Smooth muscle cell (in vitro differentiated cells): ENCODE measurements at regions not wholly inside any gene's neighbourhood (a gene's known extent, or its start where the extent isn't known, plus 50 kb on each side); places are given as distances from the start of the nearest gene placed in this dataset.

Source experiments
- DNase-seq: peaks from one replicate; lab custom pipeline; 2025; ENCODE audit not compliant: unreplicated experiment; lab: John Stamatoyannopoulos, UW
- H2AFZ ChIP-seq: fragments of 200-600 bp; sonication (generic); 2 replicates; pipeline ENCODE4 v1.6.0; 2016; ENCODE audit warnings: antibody characterized with exemption, low read depth, mild to moderate bottlenecking
- H3F3A ChIP-seq: fragments of 200-600 bp; sonication (generic); 2 replicates; pipeline ENCODE4 v1.6.0; 2017; ENCODE audit warnings: antibody characterized with exemption, low read depth
- H3K27ac ChIP-seq: fragments of 200-600 bp; sonication (generic); 2 replicates; pipeline ENCODE4 v1.5.1; 2016; ENCODE audit warnings: low read depth, mild to moderate bottlenecking
- H3K27me3 ChIP-seq: fragments of 200-600 bp; sonication (generic); 2 replicates; pipeline ENCODE4 v1.6.1; 2016; ENCODE audit warnings: low read depth, mild to moderate bottlenecking
- H3K36me3 ChIP-seq: fragments of 200-600 bp; sonication (generic); 2 replicates; pipeline ENCODE4 v1.5.1; 2016; ENCODE audit warnings: low read depth
- H3K4me1 ChIP-seq: fragments of 200-600 bp; sonication (generic); 2 replicates; pipeline ENCODE4 v1.5.1; 2016; ENCODE audit warnings: low read depth
- H3K4me2 ChIP-seq: fragments of 200-600 bp; sonication (generic); 2 replicates; pipeline ENCODE4 v1.6.0; 2016; ENCODE audit warnings: mild to moderate bottlenecking
- H3K4me3 ChIP-seq: fragments of 200-600 bp; sonication (generic); 2 replicates; pipeline ENCODE4 v1.5.1; 2016; ENCODE audit warnings: mild to moderate bottlenecking
- H3K79me2 ChIP-seq: fragments of 200-600 bp; sonication (generic); 2 replicates; pipeline ENCODE4 v1.6.0; 2016; ENCODE audit warnings: low read depth, mild to moderate bottlenecking
- H3K9ac ChIP-seq: fragments of 200-600 bp; sonication (generic); 2 replicates; pipeline ENCODE4 v1.6.0; 2016; ENCODE audit warnings: low read depth
- H3K9me3 ChIP-seq: fragments of 200-600 bp; sonication (generic); replicated peaks from 2 replicates; pipeline ENCODE4 v1.5.1; 2016; ENCODE audit warnings: low read depth
- H4K20me1 ChIP-seq: fragments of 200-600 bp; sonication (generic); 2 replicates; pipeline ENCODE4 v1.6.0; 2016; ENCODE audit warnings: low read depth
- WGBS: methylation state at CpG from one replicate; pipeline ENCODE4 v1.1.7; 2016; ENCODE audit warnings: low lambda C conversion rate; 5-methylcytosine and 5-hydroxymethylcytosine counted together
- TF ChIP-seq, protein P1 (sequence below): fragments of 200-600 bp; sonication (generic); IDR thresholded peaks from 2 replicates; pipeline ENCODE4 v1.5.1; 2017; ENCODE audit warnings: borderline replicate concordance, mild to moderate bottlenecking, antibody characterized with exemption; ENCODE audit not compliant: insufficient read depth, poor library complexity, severe bottlenecking

DNA sequence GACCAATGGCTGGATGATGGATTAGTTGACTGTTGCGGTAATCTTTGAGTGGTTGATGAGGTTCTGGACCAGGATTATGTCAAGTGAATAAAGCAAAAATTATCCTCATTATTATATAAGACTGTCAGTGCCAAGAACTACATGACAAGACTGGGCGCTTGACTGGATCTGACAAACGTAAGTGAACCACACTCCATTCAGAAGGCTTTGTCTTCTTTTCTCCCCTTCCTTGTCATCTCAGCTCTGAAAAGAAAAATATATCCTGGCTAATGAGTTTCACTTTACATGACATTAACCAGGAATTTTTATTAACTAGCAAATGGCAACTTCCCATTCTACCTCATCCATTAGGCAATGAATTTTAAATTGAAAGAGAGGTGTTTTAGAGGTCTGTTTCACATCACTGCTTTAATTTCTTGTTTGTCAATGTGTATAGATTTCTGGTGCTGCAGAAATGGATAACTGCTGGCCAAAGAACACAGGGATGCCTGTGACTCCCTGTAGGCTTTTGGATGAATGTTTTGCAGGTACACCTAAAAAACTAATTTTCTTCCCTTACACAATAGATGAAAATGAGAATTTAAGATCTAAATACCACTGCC lies 150.1 kb downstream of the ELOVL4 start:
- Histone ChIP-seq H3K9ac (no peak overlapping the region), H4K20me1 (no peaks in the 10 kb centered on the region), H3K79me2 (no peaks in the 10 kb centered on the region), H3K4me1 (peaks cover 11% of the 10 kb centered on the region), H3K4me2 (no peak overlapping the region), H2AFZ (no peak overlapping the region), H3K4me3 (no peak overlapping the region), H3K27me3 (no peaks in the 10 kb centered on the region), H3K27ac (no peak overlapping the region), H3K36me3 (no peaks in the 10 kb centered on the region), H3K9me3 (no peaks in the 10 kb centered on the region), H3F3A (no peaks in the 10 kb centered on the region)
- WGBS = 91% methylated on average over 3 of the region's 3 CpGs
- no peak for DNase-seq
- TF ChIP-seq, protein P1, sequence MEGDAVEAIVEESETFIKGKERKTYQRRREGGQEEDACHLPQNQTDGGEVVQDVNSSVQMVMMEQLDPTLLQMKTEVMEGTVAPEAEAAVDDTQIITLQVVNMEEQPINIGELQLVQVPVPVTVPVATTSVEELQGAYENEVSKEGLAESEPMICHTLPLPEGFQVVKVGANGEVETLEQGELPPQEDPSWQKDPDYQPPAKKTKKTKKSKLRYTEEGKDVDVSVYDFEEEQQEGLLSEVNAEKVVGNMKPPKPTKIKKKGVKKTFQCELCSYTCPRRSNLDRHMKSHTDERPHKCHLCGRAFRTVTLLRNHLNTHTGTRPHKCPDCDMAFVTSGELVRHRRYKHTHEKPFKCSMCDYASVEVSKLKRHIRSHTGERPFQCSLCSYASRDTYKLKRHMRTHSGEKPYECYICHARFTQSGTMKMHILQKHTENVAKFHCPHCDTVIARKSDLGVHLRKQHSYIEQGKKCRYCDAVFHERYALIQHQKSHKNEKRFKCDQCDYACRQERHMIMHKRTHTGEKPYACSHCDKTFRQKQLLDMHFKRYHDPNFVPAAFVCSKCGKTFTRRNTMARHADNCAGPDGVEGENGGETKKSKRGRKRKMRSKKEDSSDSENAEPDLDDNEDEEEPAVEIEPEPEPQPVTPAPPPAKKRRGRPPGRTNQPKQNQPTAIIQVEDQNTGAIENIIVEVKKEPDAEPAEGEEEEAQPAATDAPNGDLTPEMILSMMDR = no peak

DNA sequence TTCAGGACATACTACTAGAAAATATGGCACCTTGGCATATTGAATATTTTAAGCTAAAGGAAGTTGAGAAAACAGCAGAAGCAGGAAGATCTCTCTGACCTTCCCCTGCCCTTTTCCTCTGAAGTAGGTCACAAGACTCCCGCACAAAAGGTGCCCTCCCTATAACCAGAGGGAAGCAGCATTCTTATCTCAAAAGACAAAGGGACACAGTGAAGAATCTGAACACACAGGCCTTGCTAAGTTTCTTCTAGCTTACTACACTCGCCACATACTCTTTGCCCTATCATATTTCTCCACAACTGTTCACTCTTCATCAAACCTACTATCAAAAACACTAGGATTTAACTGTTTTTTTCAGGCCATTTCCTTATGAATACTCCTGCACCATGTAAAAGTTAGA lies 151.2 kb downstream of the ELOVL4 start:
- H3K9ac ChIP-seq = no peak overlapping the region
- H3K4me1 ChIP-seq = peaks cover 9% of the 10 kb centered on the region
- H3K4me2 ChIP-seq = no peak overlapping the region
- H3K36me3 ChIP-seq = no peaks in the 10 kb centered on the region
- H4K20me1 ChIP-seq = no peaks in the 10 kb centered on the region
- H3K4me3 ChIP-seq = no peak overlapping the region
- no peaks in the 10 kb centered on the region for H3K9me3 ChIP-seq
- H3K27me3 ChIP-seq = no peaks in the 10 kb centered on the region
- no peaks in the 10 kb centered on the region for H3K79me2 ChIP-seq
- no peak overlapping the region for H3K27ac ChIP-seq
- 79% methylated on average over 2 of the region's 2 CpGs for WGBS
- H2AFZ ChIP-seq = no peak overlapping the region
- TF ChIP-seq, protein P1 = no peak
- no peak for DNase-seq
- no peaks in the 10 kb centered on the region for H3F3A ChIP-seq

DNA sequence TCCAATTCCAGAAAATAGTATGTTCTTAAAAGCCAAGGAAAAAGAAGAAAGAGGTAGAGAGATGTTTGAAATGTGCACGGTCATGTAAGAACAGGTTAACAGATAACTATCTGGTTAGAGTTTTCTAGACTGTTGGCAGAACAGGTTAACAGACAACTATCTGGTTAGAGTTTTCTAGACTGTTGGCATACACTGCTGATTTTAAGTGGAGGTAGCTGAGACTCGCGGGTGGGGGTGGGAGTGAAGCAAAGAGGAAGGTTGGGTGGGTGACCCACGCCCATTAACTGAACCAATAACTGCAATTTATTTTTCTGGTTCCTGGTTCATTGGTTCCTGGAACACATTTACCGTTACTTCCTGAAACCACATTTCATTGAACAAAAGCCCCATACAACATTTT lies 157.5 kb downstream of the ELOVL4 start:
- Histone ChIP-seq H3K9ac (no peak overlapping the region), H2AFZ (no peak overlapping the region), H3K79me2 (no peaks in the 10 kb centered on the region), H3K4me1 (no peaks in the 10 kb centered on the region), H3K4me2 (no peak overlapping the region), H3F3A (no peaks in the 10 kb centered on the region), H3K27ac (no peak overlapping the region), H3K36me3 (no peaks in the 10 kb centered on the region), H4K20me1 (no peaks in the 10 kb centered on the region), H3K9me3 (no peaks in the 10 kb centered on the region), H3K27me3 (no peaks in the 10 kb centered on the region), H3K4me3 (no peak overlapping the region)
- TF ChIP-seq, protein P1 = no peak
- DNase-seq = no peak
- 89% methylated on average over 5 of the region's 5 CpGs for WGBS

DNA sequence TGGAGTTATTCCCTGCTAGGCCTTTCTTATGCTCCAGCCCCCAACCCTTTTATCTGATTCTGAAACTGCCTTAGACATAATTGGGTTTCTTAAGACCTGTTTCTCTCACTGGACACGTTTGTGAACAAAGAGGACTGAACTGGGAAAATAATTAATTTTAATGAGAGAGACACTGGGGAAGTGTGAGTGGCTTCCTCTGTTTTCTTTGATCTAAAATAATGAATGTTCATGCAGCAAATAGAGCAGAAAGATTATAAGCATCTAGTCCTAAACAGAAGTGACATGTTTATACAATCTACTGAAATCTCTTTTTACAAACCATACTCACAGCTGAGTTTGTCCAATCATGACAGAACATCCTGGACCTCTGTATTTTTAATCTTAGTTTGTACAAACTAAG lies 157.6 kb downstream of the SH3BGRL2 start:
- Histone ChIP-seq H3K9ac (no peak overlapping the region), H3K9me3 (no peaks in the 10 kb centered on the region), H3K27me3 (no peaks in the 10 kb centered on the region), H3K4me1 (no peaks in the 10 kb centered on the region), H3K27ac (no peak overlapping the region), H3F3A (no peaks in the 10 kb centered on the region), H4K20me1 (no peaks in the 10 kb centered on the region), H3K4me3 (no peak overlapping the region), H3K79me2 (no peaks in the 10 kb centered on the region), H3K36me3 (no peaks in the 10 kb centered on the region), H3K4me2 (no peak overlapping the region), H2AFZ (no peak overlapping the region)
- TF ChIP-seq, protein P1 = no peak
- DNase-seq = no peak
- WGBS = 55% methylated on average over 1 of the region's 1 CpG
